Omental fat pad (tissue), 3 donors: ENCODE measurements at regions not wholly inside any gene's neighbourhood (a gene's known extent, or its start where the extent isn't known, plus 50 kb on each side); places are given as distances from the start of the nearest gene placed in this dataset.

Source experiments
- ATAC-seq: fragments of 150-250 bp; one replicate; pipeline ENCODE4 v1.9.1; 2016; ENCODE audit warnings: mild to moderate bottlenecking, moderate library complexity; ENCODE audit not compliant: low FRiP score
- DNase-seq: peaks from one replicate; pipeline ENCODE4 v3.0.0-alpha.2; 2019; ENCODE audit warnings: low spot score
- CTCF ChIP-seq, 3 donors: fragments of 450-650 bp; IDR thresholded peaks; one replicate each; pipeline ENCODE4 v1.5.1; 2016 to 2017; ENCODE audit warnings: antibody characterized with exemption in 3 of 3, mild to moderate bottlenecking in 3 of 3, moderate library complexity in 2 of 3

DNA sequence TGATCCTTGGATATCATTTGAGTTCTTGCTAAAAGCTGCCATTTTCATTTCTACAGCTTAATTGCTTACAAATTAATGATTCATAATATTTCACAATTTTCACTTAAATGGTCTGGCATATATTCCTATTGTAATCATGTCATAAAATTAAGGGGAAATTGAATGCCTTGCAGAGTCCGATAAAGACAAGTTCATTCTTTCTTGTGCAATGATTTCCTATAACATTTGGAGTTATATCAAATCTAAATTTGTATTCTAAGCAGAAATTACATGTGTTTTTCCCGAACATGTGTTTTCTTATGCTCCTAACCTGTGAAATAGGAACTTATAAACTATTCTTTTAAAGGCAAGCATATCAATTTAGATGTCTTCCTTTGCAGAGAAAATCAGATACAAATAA lies 118.3 kb upstream of the CYYR1 start:
- DNase-seq: no peak
- ATAC-seq: no peak
- TF ChIP-seq CTCF (IDR thresholded peaks at IDR 0.05): no peak

DNA sequence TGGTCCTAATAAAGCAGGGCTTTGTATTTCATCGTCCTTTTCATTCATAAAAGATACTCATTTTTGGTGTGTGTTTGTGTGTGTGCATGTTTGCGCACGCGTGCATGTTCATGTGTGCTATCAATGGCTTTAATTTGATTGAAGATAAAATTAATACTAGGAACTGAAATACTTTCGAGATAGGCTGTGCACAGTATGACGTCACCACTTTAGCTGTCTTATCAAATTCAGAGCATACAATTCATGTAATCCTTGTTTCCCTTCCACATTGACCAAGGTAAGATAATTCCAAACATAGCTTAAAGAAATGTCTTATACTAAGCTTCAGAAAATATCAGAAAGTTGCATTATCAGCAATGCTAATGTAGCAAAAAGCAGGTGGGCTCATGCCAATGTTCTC lies 113.6 kb upstream of the CYYR1 start:
- no peak for TF ChIP-seq CTCF (IDR thresholded peaks at IDR 0.05)
- DNase-seq (no peak), ATAC-seq (no peak)

DNA sequence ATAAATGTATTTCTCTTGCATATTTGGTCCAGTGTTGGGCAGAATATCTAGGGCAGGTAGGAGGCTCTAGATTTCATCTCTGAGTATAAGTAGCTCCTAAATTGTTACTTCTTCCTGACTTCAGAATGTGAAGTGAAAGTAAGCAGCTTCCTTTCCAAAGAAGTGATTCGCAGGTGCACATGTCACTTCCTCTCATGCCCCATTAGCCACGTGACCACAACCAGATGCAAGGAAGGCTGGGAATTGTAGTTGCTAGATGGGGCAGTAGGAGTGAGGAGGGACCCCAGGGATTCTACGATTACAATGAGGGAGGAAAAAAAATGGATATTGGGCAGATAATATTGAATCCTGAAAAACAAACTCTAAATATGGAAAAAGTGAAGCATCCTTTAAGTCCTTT lies 113.2 kb upstream of the CYYR1 start:
- ATAC-seq: no peak
- TF ChIP-seq CTCF (IDR thresholded peaks at IDR 0.05): no peak

DNA sequence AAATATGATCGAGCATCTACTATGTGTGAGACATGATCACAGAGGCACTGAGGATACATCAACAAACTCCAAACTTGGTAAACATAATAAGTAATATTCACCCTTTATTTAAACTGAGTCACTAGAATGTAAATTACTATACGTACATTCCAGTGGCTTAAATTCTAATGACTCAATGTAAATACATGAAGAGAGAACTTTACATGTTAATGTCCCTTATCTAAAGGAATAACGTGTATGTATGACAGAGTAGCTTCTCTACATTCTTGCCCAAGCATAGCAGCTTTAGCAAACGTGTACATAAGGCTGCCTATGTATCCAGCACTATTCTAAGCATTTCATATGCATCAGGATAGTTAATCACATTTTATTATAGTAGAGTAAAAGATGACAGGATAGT lies 111.8 kb upstream of the CYYR1 start:
- DNase-seq: no peak
- ATAC-seq: no peak
- no peak for TF ChIP-seq CTCF (IDR thresholded peaks at IDR 0.05)

More for the DNA sequence above, 113.2 kb upstream of the CYYR1 start:
- no peak for DNase-seq

DNA sequence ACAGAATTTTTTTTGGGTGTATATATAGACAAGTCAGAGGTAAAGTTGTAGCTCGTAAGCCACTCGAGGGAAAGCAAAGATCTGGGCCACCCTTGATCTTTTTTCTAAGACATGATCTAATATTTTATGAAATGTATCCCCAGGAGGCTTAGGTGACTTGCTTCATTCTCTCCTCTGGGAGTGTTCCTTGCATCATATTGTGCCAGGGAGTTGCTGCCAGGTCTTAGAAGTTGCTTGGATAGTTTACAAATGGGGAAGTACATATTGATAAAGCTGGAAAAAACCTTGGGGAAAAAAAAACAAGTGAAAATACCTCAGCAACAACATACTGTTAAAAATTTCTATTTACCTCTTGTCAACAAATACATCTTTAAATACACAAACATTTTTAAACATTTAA lies 110.9 kb upstream of the CYYR1 start:
- DNase-seq: no peak
- no peak for ATAC-seq
- TF ChIP-seq CTCF (IDR thresholded peaks at IDR 0.05): no peak

GRCh38 chr21:26679284-26679683 lies 106.2 kb upstream of the CYYR1 start:
- no peak for DNase-seq
- TF ChIP-seq CTCF (IDR thresholded peaks at IDR 0.05): no peak
- no peak for ATAC-seq

DNA sequence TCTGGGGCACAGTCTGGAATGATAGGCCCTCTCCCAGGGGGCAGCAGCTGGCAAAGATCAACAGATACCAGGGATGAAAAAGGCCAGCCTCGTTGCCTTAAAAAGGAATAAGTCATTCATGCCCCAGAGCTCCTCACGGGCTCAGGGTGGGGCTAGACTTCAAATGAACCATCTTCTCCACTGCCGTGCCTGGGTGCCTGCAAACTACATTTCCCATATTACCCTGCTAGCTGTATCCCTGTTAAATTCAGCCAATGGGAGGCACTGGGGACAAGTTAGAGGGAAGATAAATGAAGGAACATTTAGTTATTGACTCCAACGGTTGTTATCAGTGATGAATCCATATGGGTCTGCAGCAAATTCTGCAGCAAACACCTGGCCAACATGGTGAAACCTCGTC lies 101.2 kb upstream of the CYYR1 start:
- TF ChIP-seq CTCF (IDR thresholded peaks at IDR 0.05): no peak
- DNase-seq: no peak
- ATAC-seq: no peak
